ENCODE measurements at regions not wholly inside any gene's neighbourhood (a gene's known extent, or its start where the extent isn't known, plus 50 kb on each side); places are given as distances from the start of the nearest gene placed in this dataset.
"Not testable (repeated sequence)": the region's sequence is repeated elsewhere in the genome, so short reads cannot be mapped to it uniquely, and the experiment has no call there.

- TF ChIP-seq POLR2A, POLR2AphosphoS5 (IDR thresholded peaks at IDR 0.05; ENCODE audit: low read depth, low read length): not testable (repeated sequence)
Measured at GRCh38 chr7:41435020-41435419, 267.9 kb downstream of the INHBA start.
